Eye (tissue), 1 donor: ENCODE measurements at regions not wholly inside any gene's neighbourhood (a gene's known extent, or its start where the extent isn't known, plus 50 kb on each side); places are given as distances from the start of the nearest gene placed in this dataset.
"Not testable (repeated sequence)": the region's sequence is repeated elsewhere in the genome, so short reads cannot be mapped to it uniquely, and the experiment has no call there.

Source experiments
- DNase-seq: peaks from one replicate; pipeline ENCODE4 v3.0.0-alpha.2; 2015

- no peak for DNase-seq
These were observed 1124.4 kb downstream of the NXPH1 start for GRCh38 chr7:9557853-9558252.

GRCh38 chr7:9575716-9576115, 1142.3 kb downstream of the NXPH1 start:
- DNase-seq, result no peak

- no peak for DNase-seq
These were observed 1149.4 kb downstream of the NXPH1 start for GRCh38 chr7:9582824-9583223.

- no peak for DNase-seq
These were observed 1165.0 kb downstream of the NXPH1 start for GRCh38 chr7:9598411-9598810.

GRCh38 chr7:9600974-9601373, 1167.6 kb downstream of the NXPH1 start:
- no peak for DNase-seq

GRCh38 chr7:9603291-9603690, 1169.9 kb downstream of the NXPH1 start:
- peak; percentile 6 for DNase-seq

GRCh38 chr7:9608560-9608959, 1175.2 kb downstream of the NXPH1 start:
- no peak for DNase-seq

- DNase-seq, result not testable (repeated sequence)
These were observed 1187.5 kb downstream of the NXPH1 start for GRCh38 chr7:9620899-9621298.

- not testable (repeated sequence) for DNase-seq
These were observed 1188.0 kb downstream of the NXPH1 start for GRCh38 chr7:9621306-9621902.

GRCh38 chr7:9621927-9622326, 1188.5 kb downstream of the NXPH1 start:
- DNase-seq, result no peak

GRCh38 chr7:9625953-9626352, 1192.5 kb downstream of the NXPH1 start:
- DNase-seq, result no peak

- DNase-seq, result no peak
These were observed 1212.3 kb downstream of the NXPH1 start for GRCh38 chr7:9645756-9646155.

- DNase-seq, result no peak
These were observed 1223.8 kb downstream of the NXPH1 start for GRCh38 chr7:9657257-9657656.

GRCh38 chr7:9671979-9672917, 1238.8 kb downstream of the NXPH1 start:
- no peak for DNase-seq

GRCh38 chr7:9680713-9681112, 1247.3 kb downstream of the NXPH1 start:
- DNase-seq, result no peak

GRCh38 chr7:9681284-9681683, 1247.9 kb downstream of the NXPH1 start:
- no peak for DNase-seq

- DNase-seq, result no peak
These were observed 1257.9 kb downstream of the NXPH1 start for GRCh38 chr7:9691286-9691685.

GRCh38 chr7:9698375-9698774, 1265.0 kb downstream of the NXPH1 start:
- no peak for DNase-seq

- DNase-seq, result no peak
These were observed 1264.5 kb upstream of the PHF14 start for GRCh38 chr7:9709216-9709615.

GRCh38 chr7:9711259-9711918, 1262.3 kb upstream of the PHF14 start:
- DNase-seq, result peak; percentile 37

- peak; percentile 29 for DNase-seq
These were observed 1255.5 kb upstream of the PHF14 start for GRCh38 chr7:9718071-9718661.

GRCh38 chr7:9719303-9719702, 1254.4 kb upstream of the PHF14 start:
- DNase-seq, result no peak

- no peak for DNase-seq
These were observed 1254.0 kb upstream of the PHF14 start for GRCh38 chr7:9719721-9720120.
